ENCODE measurements at regions not wholly inside any gene's neighbourhood (a gene's known extent, or its start where the extent isn't known, plus 50 kb on each side); places are given as distances from the start of the nearest gene placed in this dataset.

DNA sequence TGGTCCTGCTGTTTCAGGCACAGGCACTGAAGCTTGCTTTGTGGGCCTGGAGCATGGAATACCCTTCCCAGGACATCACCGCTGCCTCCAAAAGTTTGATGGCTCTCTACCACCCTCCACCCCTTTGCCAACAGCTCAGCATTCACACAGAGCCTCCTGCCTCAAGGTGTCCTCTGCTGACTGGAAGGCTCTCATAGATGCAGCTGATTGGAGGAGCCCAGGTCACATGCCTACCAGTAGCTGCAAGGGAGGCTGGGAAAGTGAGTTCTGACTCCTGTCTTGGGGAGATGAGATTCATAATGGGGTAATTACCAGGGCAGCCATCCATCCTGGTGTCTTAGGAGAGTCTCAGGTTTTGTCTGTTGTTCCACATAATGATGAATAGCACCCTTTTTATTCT, 124.8 kb upstream of the GRIK3 start:
- no peak overlapping the region for H3K4me3 Mint-ChIP-seq (ENCODE audit: low read depth, unreplicated experiment)
- no peaks in the 10 kb centered on the region for H3K4me1 Mint-ChIP-seq (ENCODE audit: low read depth, unreplicated experiment)
- peaks cover 63% of the 10 kb centered on the region for H3K27me3 Mint-ChIP-seq (ENCODE audit: unreplicated experiment)
- intact Hi-C loops (cut with micrococcal nuclease; ENCODE audit: unreplicated experiment), result no loop called here
- TF ChIP-seq, protein P1, sequence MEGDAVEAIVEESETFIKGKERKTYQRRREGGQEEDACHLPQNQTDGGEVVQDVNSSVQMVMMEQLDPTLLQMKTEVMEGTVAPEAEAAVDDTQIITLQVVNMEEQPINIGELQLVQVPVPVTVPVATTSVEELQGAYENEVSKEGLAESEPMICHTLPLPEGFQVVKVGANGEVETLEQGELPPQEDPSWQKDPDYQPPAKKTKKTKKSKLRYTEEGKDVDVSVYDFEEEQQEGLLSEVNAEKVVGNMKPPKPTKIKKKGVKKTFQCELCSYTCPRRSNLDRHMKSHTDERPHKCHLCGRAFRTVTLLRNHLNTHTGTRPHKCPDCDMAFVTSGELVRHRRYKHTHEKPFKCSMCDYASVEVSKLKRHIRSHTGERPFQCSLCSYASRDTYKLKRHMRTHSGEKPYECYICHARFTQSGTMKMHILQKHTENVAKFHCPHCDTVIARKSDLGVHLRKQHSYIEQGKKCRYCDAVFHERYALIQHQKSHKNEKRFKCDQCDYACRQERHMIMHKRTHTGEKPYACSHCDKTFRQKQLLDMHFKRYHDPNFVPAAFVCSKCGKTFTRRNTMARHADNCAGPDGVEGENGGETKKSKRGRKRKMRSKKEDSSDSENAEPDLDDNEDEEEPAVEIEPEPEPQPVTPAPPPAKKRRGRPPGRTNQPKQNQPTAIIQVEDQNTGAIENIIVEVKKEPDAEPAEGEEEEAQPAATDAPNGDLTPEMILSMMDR (IDR thresholded peaks at IDR 0.05; ENCODE audit: unreplicated experiment), result no peak
- no TSS peak for BruUV-seq (replicated peaks)
- no peak for DNase-seq
- CTCF ChIA-PET, result no interaction called here
- H3K36me3 Mint-ChIP-seq (ENCODE audit: insufficient read depth, unreplicated experiment), result no peaks in the 10 kb centered on the region
- H3K27ac Mint-ChIP-seq (ENCODE audit: unreplicated experiment), result no peak overlapping the region
- H3K9me3 Mint-ChIP-seq (ENCODE audit: low read depth, unreplicated experiment), result no peaks in the 10 kb centered on the region

DNA sequence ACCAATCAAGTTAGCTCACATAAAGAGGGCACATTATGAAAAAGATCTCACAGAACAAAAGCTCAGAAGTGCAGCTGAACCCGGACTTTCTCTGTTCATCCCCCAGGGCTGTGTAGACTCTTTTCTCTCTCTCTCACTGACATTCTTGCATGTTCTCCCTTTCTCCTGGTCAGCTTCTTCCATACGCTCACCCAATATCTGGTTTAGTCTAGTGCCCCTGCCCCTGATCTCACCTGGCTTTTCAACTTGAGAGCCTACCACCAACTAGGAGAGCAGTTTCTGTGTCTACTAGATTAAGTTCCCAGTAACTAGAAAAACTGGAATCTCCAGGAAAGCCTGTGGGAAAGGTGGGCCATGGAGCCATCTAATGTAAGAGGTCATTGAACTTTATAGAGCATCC, 126.9 kb upstream of the GRIK3 start:
- Mint-ChIP-seq H3K9me3 (ENCODE audit: low read depth, unreplicated experiment) (no peaks in the 10 kb centered on the region), H3K36me3 (ENCODE audit: insufficient read depth, unreplicated experiment) (no peaks in the 10 kb centered on the region), H3K4me1 (ENCODE audit: low read depth, unreplicated experiment) (no peaks in the 10 kb centered on the region), H3K27me3 (ENCODE audit: unreplicated experiment) (peaks cover 43% of the 10 kb centered on the region), H3K27ac (ENCODE audit: unreplicated experiment) (no peak overlapping the region), H3K4me3 (ENCODE audit: low read depth, unreplicated experiment) (no peak overlapping the region)
- CTCF ChIA-PET, result interaction anchor here (0.6 kb wide), 1 partner anchor 116 kb away, joined by 3 read pairs; no protein-coding TSS in a partner anchor
- intact Hi-C loops (cut with micrococcal nuclease; ENCODE audit: unreplicated experiment), result no loop called here
- TF ChIP-seq, protein P1 (IDR thresholded peaks at IDR 0.05; ENCODE audit: unreplicated experiment), result no peak
- no peak for DNase-seq
- BruUV-seq (replicated peaks), result no TSS peak

DNA sequence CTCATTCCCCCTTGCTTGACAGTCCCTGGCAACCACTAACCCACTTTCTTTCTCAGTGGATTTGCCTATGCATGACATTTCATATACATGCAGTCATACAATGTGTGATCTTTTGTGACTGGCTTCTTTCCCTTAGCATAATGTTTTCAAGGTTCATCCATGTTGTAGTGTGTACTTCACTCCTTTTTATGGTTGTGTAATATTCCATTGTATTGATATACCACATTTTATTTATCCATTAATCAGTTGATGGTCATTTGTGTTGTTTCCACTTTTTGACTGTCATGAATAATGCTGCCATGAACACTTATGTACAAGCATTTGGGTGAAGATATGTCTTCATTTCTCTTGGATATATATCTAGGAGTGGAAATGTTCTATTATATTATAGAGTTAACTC, 127.7 kb upstream of the GRIK3 start:
- no peak overlapping the region for H3K4me3 Mint-ChIP-seq (ENCODE audit: low read depth, unreplicated experiment)
- H3K4me1 Mint-ChIP-seq (ENCODE audit: low read depth, unreplicated experiment), result no peaks in the 10 kb centered on the region
- no peak overlapping the region for H3K27ac Mint-ChIP-seq (ENCODE audit: unreplicated experiment)
- TF ChIP-seq, protein P1 (IDR thresholded peaks at IDR 0.05; ENCODE audit: unreplicated experiment), result no peak
- H3K36me3 Mint-ChIP-seq (ENCODE audit: insufficient read depth, unreplicated experiment), result no peaks in the 10 kb centered on the region
- no peak for DNase-seq
- H3K27me3 Mint-ChIP-seq (ENCODE audit: unreplicated experiment), result peaks cover 45% of the 10 kb centered on the region
- CTCF ChIA-PET, result no interaction called here
- no TSS peak for BruUV-seq (replicated peaks)
- no peaks in the 10 kb centered on the region for H3K9me3 Mint-ChIP-seq (ENCODE audit: low read depth, unreplicated experiment)
- intact Hi-C loops (cut with micrococcal nuclease; ENCODE audit: unreplicated experiment), result no loop called here

DNA sequence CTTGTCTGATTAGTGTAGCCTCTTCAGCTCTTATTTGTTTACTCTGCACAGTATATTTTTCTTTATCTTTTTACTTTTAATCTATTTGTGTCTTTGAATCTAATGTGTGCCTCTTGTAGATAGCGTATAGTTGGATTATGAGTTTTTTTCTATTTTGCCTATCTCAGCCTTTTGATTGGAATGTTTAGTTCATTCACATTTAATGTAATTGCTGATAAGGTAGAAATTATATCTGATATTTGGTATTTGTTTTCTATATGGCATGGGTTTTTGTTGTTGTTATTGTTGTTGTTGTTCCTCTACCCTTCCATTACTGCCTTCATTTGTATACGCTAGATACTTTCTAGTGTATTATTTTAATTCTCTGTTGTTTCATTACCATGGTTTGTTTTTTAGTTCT, 131.7 kb upstream of the GRIK3 start:
- Mint-ChIP-seq H3K4me3 (ENCODE audit: low read depth, unreplicated experiment) (no peak overlapping the region), H3K36me3 (ENCODE audit: insufficient read depth, unreplicated experiment) (no peaks in the 10 kb centered on the region), H3K27ac (ENCODE audit: unreplicated experiment) (no peak overlapping the region), H3K9me3 (ENCODE audit: low read depth, unreplicated experiment) (no peaks in the 10 kb centered on the region), H3K4me1 (ENCODE audit: low read depth, unreplicated experiment) (no peaks in the 10 kb centered on the region), H3K27me3 (ENCODE audit: unreplicated experiment) (peaks cover 49% of the 10 kb centered on the region)
- intact Hi-C loops (cut with micrococcal nuclease; ENCODE audit: unreplicated experiment), result no loop called here
- no peak for DNase-seq
- TF ChIP-seq, protein P1 (IDR thresholded peaks at IDR 0.05; ENCODE audit: unreplicated experiment), result no peak
- no TSS peak for BruUV-seq (replicated peaks)
- CTCF ChIA-PET, result no interaction called here

DNA sequence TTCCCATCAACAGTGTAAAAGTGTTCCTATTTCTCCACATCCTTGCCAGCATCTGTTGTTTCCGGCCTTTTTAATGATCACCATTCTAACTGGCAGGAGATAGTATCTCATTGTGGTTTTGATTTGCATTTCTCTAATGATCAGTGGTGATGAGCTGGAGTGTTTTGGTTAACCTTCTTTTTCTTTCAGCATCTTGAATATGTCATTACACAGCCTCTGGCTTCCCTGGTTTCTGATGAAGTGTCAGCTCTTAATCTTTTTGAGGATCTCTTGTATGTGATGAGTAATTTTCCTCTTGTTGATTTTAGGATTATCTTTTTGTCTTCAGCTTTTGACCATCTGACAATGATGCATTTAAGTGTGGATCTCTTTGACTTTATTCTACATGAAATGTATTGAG, 133.2 kb upstream of the GRIK3 start:
- Mint-ChIP-seq H3K36me3 (ENCODE audit: insufficient read depth, unreplicated experiment) (no peaks in the 10 kb centered on the region), H3K9me3 (ENCODE audit: low read depth, unreplicated experiment) (no peaks in the 10 kb centered on the region), H3K27ac (ENCODE audit: unreplicated experiment) (no peak overlapping the region), H3K27me3 (ENCODE audit: unreplicated experiment) (peaks cover 56% of the 10 kb centered on the region), H3K4me3 (ENCODE audit: low read depth, unreplicated experiment) (no peak overlapping the region), H3K4me1 (ENCODE audit: low read depth, unreplicated experiment) (no peaks in the 10 kb centered on the region)
- no peak for DNase-seq
- intact Hi-C loops (cut with micrococcal nuclease; ENCODE audit: unreplicated experiment), result no loop called here
- CTCF ChIA-PET, result no interaction called here
- TF ChIP-seq, protein P1 (IDR thresholded peaks at IDR 0.05; ENCODE audit: unreplicated experiment), result no peak
- BruUV-seq (replicated peaks), result no TSS peak
